Right lung (tissue), 2 donors: ENCODE measurements at regions not wholly inside any gene's neighbourhood (a gene's known extent, or its start where the extent isn't known, plus 50 kb on each side); places are given as distances from the start of the nearest gene placed in this dataset.
A peak's percentile ranks its signal among the peaks of the same experiment; 100 is the strongest.

Source experiments
- DNase-seq, 2 donors: peaks; one replicate each; pipeline ENCODE4 v3.0.0-alpha.2; 2013

DNA sequence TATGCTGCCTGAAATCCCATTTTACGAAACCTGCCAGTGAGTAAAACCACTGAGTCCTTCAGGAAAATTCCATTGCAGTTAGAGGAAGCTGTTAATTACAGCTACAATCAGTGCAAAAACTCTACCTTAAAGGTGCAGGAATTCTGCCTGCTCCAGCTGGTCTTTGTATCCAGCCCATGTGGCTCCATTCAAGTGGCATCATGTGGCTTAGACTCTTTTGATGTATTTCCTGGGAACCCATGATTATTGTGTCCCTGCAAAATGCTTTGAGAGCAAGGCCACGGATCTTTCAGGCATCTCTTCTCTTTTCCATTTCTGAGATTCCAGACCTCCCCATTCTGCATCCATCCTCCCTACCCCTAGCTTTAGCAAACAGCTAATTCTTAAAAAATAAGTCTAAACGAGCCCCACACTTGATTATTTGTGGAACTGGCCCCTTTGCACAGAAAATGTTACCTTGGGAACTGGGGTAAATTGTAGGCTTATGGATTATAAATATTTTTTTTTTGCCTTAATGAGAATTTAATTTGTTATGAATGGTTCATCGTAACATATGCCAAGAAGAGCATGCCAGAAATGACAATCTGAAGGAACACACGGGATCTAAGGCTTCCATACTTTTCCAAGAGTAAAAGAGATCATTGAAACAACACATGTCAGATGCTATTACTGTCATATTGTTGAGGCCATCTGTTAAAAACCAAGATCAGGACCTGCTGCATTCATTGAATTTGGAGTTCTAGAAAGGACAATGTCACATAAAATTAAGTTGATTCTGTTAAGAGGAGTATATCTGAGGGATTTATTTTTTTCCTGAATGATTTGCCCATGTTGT, 144.6 kb downstream of the TPH2 start:
- DNase-seq: no peak

- no peak for DNase-seq
Observed at GRCh38 chr12:72084061-72084460, 145.4 kb downstream of the TPH2 start.

GRCh38 chr12:72084880-72085279, 146.2 kb downstream of the TPH2 start:
- no peak for DNase-seq

DNA sequence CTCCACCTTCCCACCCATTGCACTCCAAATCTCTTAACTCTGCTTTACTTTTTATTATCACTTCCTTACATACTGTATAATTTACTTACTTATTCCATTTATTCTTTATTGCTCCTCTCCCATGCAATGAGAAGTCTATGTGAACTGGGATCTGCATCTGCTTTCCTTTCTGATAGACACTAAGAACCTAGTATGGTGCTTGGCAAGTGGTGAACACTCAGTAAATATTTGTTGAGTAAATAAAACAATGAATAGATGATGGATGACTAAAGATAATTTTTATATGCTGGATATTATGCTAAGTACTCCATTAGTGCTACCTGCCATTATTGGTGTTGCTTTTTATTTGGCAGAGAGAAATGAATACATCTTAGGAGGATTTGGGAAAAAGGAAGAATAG, 151.0 kb downstream of the TPH2 start:
- DNase-seq: no peak

GRCh38 chr12:72093424-72093823, 154.8 kb downstream of the TPH2 start:
- DNase-seq: no peak

- no peak for DNase-seq
Observed at GRCh38 chr12:72093930-72094329, 155.3 kb downstream of the TPH2 start.

DNA sequence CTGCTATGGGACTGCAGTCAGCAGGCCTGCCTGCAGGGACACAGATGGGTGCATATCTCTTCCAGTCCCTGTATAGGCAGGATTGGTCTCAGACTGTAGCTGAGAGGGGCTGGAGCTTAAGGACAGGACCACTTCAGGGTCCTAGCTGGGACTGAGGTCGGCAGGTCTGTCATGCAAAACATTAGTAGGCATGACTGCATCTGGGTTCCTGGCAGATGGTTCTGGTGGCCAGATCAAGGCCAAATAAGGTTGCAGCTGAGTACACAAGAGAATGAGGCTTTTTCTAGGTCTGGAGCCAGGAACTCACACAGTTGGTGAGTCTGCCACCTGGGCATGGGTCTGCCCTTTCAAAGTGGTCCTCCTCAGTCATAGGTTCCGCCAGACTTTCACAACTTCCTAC, 155.8 kb downstream of the TPH2 start:
- DNase-seq: no peak

- no peak for DNase-seq
Observed at GRCh38 chr12:72095025-72095424, 156.4 kb downstream of the TPH2 start.

DNA sequence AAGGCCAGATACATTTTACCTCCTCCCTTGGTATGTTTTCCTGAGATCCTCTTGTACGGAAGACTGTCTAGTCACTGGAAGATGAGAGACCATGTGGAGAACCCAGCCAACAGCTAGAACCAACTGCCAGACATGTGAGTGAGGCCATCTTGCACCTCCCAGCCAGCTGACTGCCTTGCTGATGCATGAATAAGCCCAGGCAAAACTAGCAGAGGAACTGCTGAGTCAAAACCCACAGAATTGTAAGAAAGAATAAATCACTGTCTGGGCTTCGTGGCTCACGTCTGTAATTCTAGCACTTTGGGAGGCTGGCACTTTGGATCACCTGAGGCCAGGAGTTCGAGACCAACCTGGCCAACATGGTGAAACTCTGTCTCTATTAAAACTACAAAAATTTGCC, 160.0 kb downstream of the TPH2 start:
- no peak for DNase-seq

GRCh38 chr12:72100854-72101253, 162.2 kb downstream of the TPH2 start:
- no peak for DNase-seq

- no peak for DNase-seq
Observed at GRCh38 chr12:72102150-72102549, 163.5 kb downstream of the TPH2 start.

- no peak for DNase-seq
Observed at GRCh38 chr12:72105849-72106248, 166.3 kb upstream of the TRHDE start.

- no peak for DNase-seq
Observed at GRCh38 chr12:72110937-72111650, 161.1 kb upstream of the TRHDE start.

GRCh38 chr12:72111706-72112105, 160.5 kb upstream of the TRHDE start:
- DNase-seq: no peak

DNA sequence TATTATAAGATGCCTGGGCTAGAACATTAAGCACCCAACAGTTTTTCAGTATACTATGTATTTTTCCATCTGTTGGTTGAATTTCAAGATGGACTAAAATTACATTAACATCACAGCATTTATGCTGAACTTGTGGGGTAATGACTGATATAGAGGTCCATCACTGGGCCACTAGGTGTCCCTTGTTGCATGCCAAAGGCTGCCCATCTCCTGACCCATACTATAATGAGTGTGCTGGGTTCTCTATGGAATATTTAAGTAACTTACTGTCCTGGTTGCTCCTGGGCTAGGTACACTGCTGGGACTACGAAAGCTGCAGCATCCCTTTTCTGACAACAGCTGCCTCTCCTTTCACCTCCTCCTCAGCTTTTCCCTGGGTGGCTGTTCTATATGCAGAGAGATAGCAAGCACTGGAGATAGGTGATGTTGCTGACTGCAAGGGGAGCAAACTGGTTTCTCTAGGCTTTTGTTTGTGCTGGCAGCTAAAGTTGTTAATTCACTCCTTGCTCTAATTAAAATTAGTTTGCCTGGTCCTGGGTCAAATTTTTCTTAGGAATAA, 138.6 kb upstream of the TRHDE start:
- no peak for DNase-seq

- peak; percentile 42 to 68 for DNase-seq
Observed at GRCh38 chr12:72134246-72135020, 137.7 kb upstream of the TRHDE start.

GRCh38 chr12:72135021-72135301, 137.2 kb upstream of the TRHDE start:
- DNase-seq: peak in 1 of 2 donors; percentile 42

DNA sequence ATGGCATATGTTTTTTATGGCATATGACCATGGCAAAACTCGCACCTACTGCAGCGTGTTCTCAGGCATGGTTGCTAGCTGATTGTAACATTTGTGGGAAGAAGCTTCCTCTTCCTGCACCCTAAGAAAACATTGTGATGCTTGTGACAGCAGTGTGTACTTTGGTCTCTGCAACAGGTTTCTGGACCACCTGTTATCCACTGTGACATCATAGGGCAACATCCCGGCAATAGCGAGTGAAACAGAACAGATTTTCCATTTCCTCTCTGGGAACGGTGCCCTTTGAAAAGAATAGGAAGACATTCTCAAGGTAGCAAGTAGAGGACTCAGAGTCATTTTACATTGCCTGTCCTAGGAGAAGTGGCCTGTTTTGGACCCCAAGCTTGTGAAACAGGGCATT, 135.4 kb upstream of the TRHDE start:
- no peak for DNase-seq

DNA sequence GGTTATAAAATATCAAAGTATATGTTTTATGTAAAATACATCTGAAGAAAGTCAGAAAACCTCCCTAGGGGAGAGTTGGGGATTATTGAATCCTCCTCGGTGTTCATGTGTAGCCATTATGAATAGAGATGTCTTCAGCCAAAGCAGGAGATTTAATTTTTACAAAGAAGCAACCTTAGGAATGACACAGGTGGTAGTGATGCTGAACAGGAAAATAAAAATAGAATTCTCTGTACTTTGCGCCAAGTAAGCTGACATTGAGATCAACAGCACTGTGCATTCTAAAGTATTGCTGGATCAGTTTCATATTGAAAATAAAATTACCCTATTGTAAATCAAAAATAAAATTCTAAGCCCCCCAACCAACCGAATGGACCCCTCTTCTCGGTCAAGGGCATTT, 132.8 kb upstream of the TRHDE start:
- DNase-seq: no peak

DNA sequence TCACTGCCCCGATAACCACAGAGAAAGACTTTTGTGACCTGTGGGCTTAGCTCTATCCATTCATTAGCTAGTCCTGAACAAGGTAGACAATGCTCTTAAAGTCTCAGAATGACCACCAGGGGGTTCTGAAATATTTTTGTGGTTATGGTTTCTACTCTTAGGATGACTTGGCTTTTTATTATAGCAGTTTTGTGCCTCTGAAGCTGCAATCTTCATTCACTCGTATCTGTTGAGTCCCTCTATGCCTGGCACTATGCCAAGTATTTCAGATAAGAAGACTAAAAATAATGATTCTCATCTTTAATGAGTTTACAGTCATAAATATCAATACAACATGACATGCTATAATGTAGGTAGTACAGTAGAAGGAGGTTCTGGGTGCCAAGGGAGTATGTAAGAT, 130.8 kb upstream of the TRHDE start:
- no peak for DNase-seq

GRCh38 chr12:72144553-72144952, 127.6 kb upstream of the TRHDE start:
- DNase-seq: no peak

GRCh38 chr12:72146495-72146894, 125.7 kb upstream of the TRHDE start:
- DNase-seq: no peak

GRCh38 chr12:72148709-72149108, 123.5 kb upstream of the TRHDE start:
- no peak for DNase-seq
